PC-3 (cell line): ENCODE measurements at regions not wholly inside any gene's neighbourhood (a gene's known extent, or its start where the extent isn't known, plus 50 kb on each side); places are given as distances from the start of the nearest gene placed in this dataset.

Experiments used
- CTCF ChIP-seq: fragments of 300-600 bp; sonication (generic); conservative IDR thresholded peaks from 2 replicates; pipeline ENCODE4 v1.5.1; 2017; ENCODE audit warnings: antibody characterized with exemption, low read depth, mild to moderate bottlenecking, low read length
- EZH2 ChIP-seq: fragments of 300-600 bp; sonication (generic); IDR thresholded peaks from one replicate; pipeline ENCODE4 v1.6.1; 2017; ENCODE audit warnings: antibody characterized with exemption, mild to moderate bottlenecking, low read length; ENCODE audit not compliant: unreplicated experiment

- no peak for TF ChIP-seq CTCF
- no peak for TF ChIP-seq EZH2
Observed at GRCh38 chr18:78363556-78364387, 615.8 kb upstream of the SALL3 start.
